GM12892 (cell line): ENCODE measurements at regions not wholly inside any gene's neighbourhood (a gene's known extent, or its start where the extent isn't known, plus 50 kb on each side); places are given as distances from the start of the nearest gene placed in this dataset.

Experiments used
- POLR2A ChIP-seq: IDR thresholded peaks from 2 replicates; pipeline ENCODE4 v1.6.1; 2011; ENCODE audit warnings: low read depth, low read length, control low read depth
- POLR2AphosphoS5 ChIP-seq: IDR thresholded peaks from 2 replicates; pipeline ENCODE4 v1.6.1; 2011; ENCODE audit warnings: low read depth, low read length, control low read depth
- TAF1 ChIP-seq: IDR thresholded peaks from 2 replicates; pipeline ENCODE4 v1.6.1; 2011; ENCODE audit warnings: low read depth, mild to moderate bottlenecking, control low read depth, low read length, borderline replicate concordance

GRCh38 chr12:45580356-45580969, 149.0 kb upstream of the ARID2 start:
- TF ChIP-seq POLR2A (no peak), TAF1 (no peak), POLR2AphosphoS5 (no peak)
